H9 (cell line): ENCODE measurements at regions not wholly inside any gene's neighbourhood (a gene's known extent, or its start where the extent isn't known, plus 50 kb on each side); places are given as distances from the start of the nearest gene placed in this dataset.

Experiments
- DNase-seq: peaks from one replicate; pipeline ENCODE4 v3.0.0-alpha.2; 2017
- H2AFZ ChIP-seq: one replicate; pipeline ENCODE4 v1.6.1; 2013; ENCODE audit warnings: mild to moderate bottlenecking, low read length, control low read depth, moderate library complexity
- H2AK5ac ChIP-seq: 2 replicates; pipeline ENCODE4 v1.6.1; 2013; ENCODE audit warnings: low read length, control low read depth, mixed read lengths; ENCODE audit not compliant: insufficient read length
- H2BK120ac ChIP-seq: one replicate; pipeline ENCODE4 v1.6.1; 2013; ENCODE audit warnings: low read depth, mild to moderate bottlenecking, low read length, control low read depth, inconsistent platforms; ENCODE audit not compliant: poor library complexity, severe bottlenecking
- H2BK12ac ChIP-seq: 2 replicates; pipeline ENCODE4 v1.6.1; 2013; ENCODE audit warnings: low read length, control low read depth, mixed read lengths, low read depth; ENCODE audit not compliant: insufficient read length
- H2BK15ac ChIP-seq: 2 replicates; pipeline ENCODE4 v1.6.1; 2013; ENCODE audit warnings: low read depth, low read length, control low read depth
- H2BK20ac ChIP-seq: one replicate; pipeline ENCODE4 v1.6.1; 2013; ENCODE audit warnings: low read depth, mild to moderate bottlenecking, low read length, control low read depth, inconsistent platforms; ENCODE audit not compliant: poor library complexity, severe bottlenecking
- H2BK5ac ChIP-seq: 2 replicates; pipeline ENCODE4 v1.6.1; 2013; ENCODE audit warnings: low read length, control low read depth, mixed read lengths; ENCODE audit not compliant: insufficient read length
- H3K14ac ChIP-seq: 2 replicates; pipeline ENCODE4 v1.6.1; 2013; ENCODE audit warnings: low read length, control low read depth; ENCODE audit not compliant: insufficient read depth
- H3K18ac ChIP-seq: 2 replicates; pipeline ENCODE4 v1.6.1; 2013; ENCODE audit warnings: low read depth, mild to moderate bottlenecking, mixed read lengths, low read length, control low read depth; ENCODE audit not compliant: insufficient read length
- H3K23ac ChIP-seq: 2 replicates; pipeline ENCODE4 v1.6.1; 2013; ENCODE audit warnings: low read length, control low read depth, mixed read lengths, low read depth; ENCODE audit not compliant: insufficient read length
- H3K23me2 ChIP-seq: 2 replicates; pipeline ENCODE4 v1.6.1; 2013; ENCODE audit warnings: low read depth, mild to moderate bottlenecking, mixed read lengths, low read length, control low read depth; ENCODE audit not compliant: insufficient read length, poor library complexity, severe bottlenecking
- H3K27ac ChIP-seq: 2 replicates; pipeline ENCODE4 v1.5.1; 2013; ENCODE audit warnings: low read length, control low read depth, mixed read lengths, low read depth; ENCODE audit not compliant: insufficient read length
- H3K27me3 ChIP-seq: 2 replicates; pipeline ENCODE4 v1.6.1; 2013; ENCODE audit warnings: low read length, control low read depth, inconsistent platforms; ENCODE audit not compliant: insufficient read depth
- H3K4ac ChIP-seq: 2 replicates; pipeline ENCODE4 v1.6.1; 2013; ENCODE audit warnings: low read depth, mild to moderate bottlenecking, control low read depth, inconsistent platforms, low read length, moderate library complexity
- H3K4me1 ChIP-seq: 2 replicates; pipeline ENCODE4 v1.6.1; 2013; ENCODE audit warnings: low read length, control low read depth, inconsistent platforms; ENCODE audit not compliant: insufficient read depth
- H3K4me2 ChIP-seq: 2 replicates; pipeline ENCODE4 v1.6.1; 2013; ENCODE audit warnings: low read length, control low read depth, mixed read lengths; ENCODE audit not compliant: insufficient read length, insufficient read depth
- H3K56ac ChIP-seq: 2 replicates; pipeline ENCODE4 v1.6.1; 2013; ENCODE audit warnings: low read depth, mild to moderate bottlenecking, mixed read lengths, low read length, control low read depth; ENCODE audit not compliant: insufficient read length
- H3K79me1 ChIP-seq: 2 replicates; pipeline ENCODE4 v1.6.1; 2013; ENCODE audit warnings: low read depth, mild to moderate bottlenecking, moderate library complexity, low read length, control low read depth, inconsistent platforms; ENCODE audit not compliant: insufficient read depth, poor library complexity, severe bottlenecking
- H3K79me2 ChIP-seq: 2 replicates; pipeline ENCODE4 v1.6.1; 2013; ENCODE audit warnings: low read length, control low read depth, inconsistent platforms; ENCODE audit not compliant: insufficient read depth
- H3K9ac ChIP-seq: 2 replicates; pipeline ENCODE4 v1.6.1; 2013; ENCODE audit warnings: low read length, control low read depth, mixed read lengths; ENCODE audit not compliant: insufficient read length; ENCODE audit errors: extremely low read depth
- H3K9me3 ChIP-seq: one replicate; pipeline ENCODE4 v1.6.1; 2013; ENCODE audit warnings: low read depth, low read length, inconsistent platforms; ENCODE audit not compliant: control insufficient read depth
- H3T11ph ChIP-seq: one replicate; pipeline ENCODE4 v1.6.1; 2013; ENCODE audit warnings: mild to moderate bottlenecking, low read length, control low read depth, inconsistent platforms
- H4K20me1 ChIP-seq: one replicate; pipeline ENCODE4 v1.6.1; 2013; ENCODE audit not compliant: control insufficient read depth, insufficient read length, insufficient read depth
- H4K5ac ChIP-seq: 2 replicates; pipeline ENCODE4 v1.6.1; 2013; ENCODE audit warnings: low read depth, mild to moderate bottlenecking, mixed read lengths, low read length, control low read depth; ENCODE audit not compliant: insufficient read length
- H4K8ac ChIP-seq: replicated peaks from 2 replicates; pipeline ENCODE4 v1.6.1; 2013; ENCODE audit warnings: low read length, control low read depth, mixed read lengths, low read depth; ENCODE audit not compliant: insufficient read length
- H4K91ac ChIP-seq: 2 replicates; pipeline ENCODE4 v1.6.1; 2013; ENCODE audit warnings: low read depth, mild to moderate bottlenecking, moderate library complexity, mixed read lengths, low read length, control low read depth; ENCODE audit not compliant: insufficient read length
- H3K27ac Mint-ChIP-seq, 3 experiments: 2 replicates in 2 of 3; 3 replicates in 1 of 3; pipeline ENCODE4 v1.8.0; 2020 to 2021; ENCODE audit warnings: mixed read lengths in 3 of 3, mild to moderate bottlenecking in 1 of 3, moderate library complexity in 1 of 3
- H3K27me3 Mint-ChIP-seq: 2 replicates; pipeline ENCODE4 v1.8.0; 2021; ENCODE audit warnings: low read depth, mild to moderate bottlenecking, moderate library complexity, mixed read lengths
- H3K36me3 Mint-ChIP-seq, 3 experiments: 2 replicates in 2 of 3; 3 replicates in 1 of 3; pipeline ENCODE4 v1.8.0; 2020 to 2021; ENCODE audit warnings: low read depth in 3 of 3, mixed read lengths in 3 of 3; ENCODE audit not compliant: insufficient read depth in 1 of 3
- H3K4me1 Mint-ChIP-seq, 2 experiments: 2 replicates each; pipeline ENCODE4 v1.8.0; 2020; ENCODE audit warnings: mixed read lengths in 2 of 2
- H3K4me3 Mint-ChIP-seq, 2 experiments: 2 replicates in 1 of 2; 3 replicates in 1 of 2; pipeline ENCODE4 v1.8.0; 2020 to 2021; ENCODE audit warnings: mild to moderate bottlenecking in 2 of 2, mixed read lengths in 2 of 2, moderate library complexity in 1 of 2
- H3K9me3 Mint-ChIP-seq, 2 experiments: 2 replicates in 1 of 2; 3 replicates in 1 of 2; pipeline ENCODE4 v1.8.0; 2020; ENCODE audit warnings: mild to moderate bottlenecking in 2 of 2, mixed read lengths in 2 of 2, moderate library complexity in 1 of 2
- WGBS: extraction: QIAGEN DNeasy Blood & Tissue Kit; methylation state at CpG from one replicate; pipeline ENCODE4 v1.1.7; 2013; ENCODE audit warnings: missing lambda C conversion rate, low lambda C conversion rate, mixed read lengths; ENCODE audit not compliant: insufficient read length; ENCODE audit errors: extremely low coverage; 5-methylcytosine and 5-hydroxymethylcytosine counted together
- TF ChIP-seq, protein P1 (sequence below): fragments of 200-600 bp; sonication (generic); conservative IDR thresholded peaks from 3 replicates; pipeline ENCODE4 v1.8.0; 2021; ENCODE audit warnings: antibody characterized with exemption, mild to moderate bottlenecking

DNA sequence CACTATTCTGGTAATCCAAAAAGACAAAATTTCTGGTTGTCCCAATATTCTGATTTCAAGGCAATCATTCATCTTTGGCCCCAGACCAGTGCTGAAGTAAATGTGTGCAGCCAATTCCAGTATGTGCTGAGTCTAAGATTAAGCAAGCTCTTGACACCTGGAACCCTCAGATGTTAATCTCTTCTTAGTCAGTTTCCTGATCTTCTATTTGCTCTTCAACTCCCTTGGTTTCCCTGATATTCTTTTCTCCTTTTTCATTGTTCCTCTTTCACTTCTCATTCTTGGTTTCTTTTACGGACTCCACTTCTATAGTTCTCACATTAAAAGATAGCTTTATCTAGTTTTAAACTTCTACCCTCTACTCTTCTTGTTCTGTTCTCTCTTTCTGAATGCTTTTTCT, 445.7 kb upstream of the FANCL start:
- no peak overlapping the region for H3K23ac ChIP-seq
- TF ChIP-seq, protein P1, sequence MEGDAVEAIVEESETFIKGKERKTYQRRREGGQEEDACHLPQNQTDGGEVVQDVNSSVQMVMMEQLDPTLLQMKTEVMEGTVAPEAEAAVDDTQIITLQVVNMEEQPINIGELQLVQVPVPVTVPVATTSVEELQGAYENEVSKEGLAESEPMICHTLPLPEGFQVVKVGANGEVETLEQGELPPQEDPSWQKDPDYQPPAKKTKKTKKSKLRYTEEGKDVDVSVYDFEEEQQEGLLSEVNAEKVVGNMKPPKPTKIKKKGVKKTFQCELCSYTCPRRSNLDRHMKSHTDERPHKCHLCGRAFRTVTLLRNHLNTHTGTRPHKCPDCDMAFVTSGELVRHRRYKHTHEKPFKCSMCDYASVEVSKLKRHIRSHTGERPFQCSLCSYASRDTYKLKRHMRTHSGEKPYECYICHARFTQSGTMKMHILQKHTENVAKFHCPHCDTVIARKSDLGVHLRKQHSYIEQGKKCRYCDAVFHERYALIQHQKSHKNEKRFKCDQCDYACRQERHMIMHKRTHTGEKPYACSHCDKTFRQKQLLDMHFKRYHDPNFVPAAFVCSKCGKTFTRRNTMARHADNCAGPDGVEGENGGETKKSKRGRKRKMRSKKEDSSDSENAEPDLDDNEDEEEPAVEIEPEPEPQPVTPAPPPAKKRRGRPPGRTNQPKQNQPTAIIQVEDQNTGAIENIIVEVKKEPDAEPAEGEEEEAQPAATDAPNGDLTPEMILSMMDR: no peak
- peaks cover 0 to 3% (median 2%) of the 10 kb centered on the region in 3 experiments; a peak in 1 of 7 replicates for H3K36me3 Mint-ChIP-seq
- H3K27ac ChIP-seq: no peak overlapping the region
- no peak overlapping the region for H4K5ac ChIP-seq
- H3K9ac ChIP-seq: no peak overlapping the region
- no peaks in the 10 kb centered on the region for H3K23me2 ChIP-seq
- H3K9me3 ChIP-seq: no peaks in the 10 kb centered on the region
- H3K27me3 ChIP-seq: no peaks in the 10 kb centered on the region
- no peak overlapping the region for H3K4me2 ChIP-seq
- H2AK5ac ChIP-seq: no peak overlapping the region
- no peak overlapping the region for H2BK12ac ChIP-seq
- peaks cover 0 to 8% of the 10 kb centered on the region in 2 experiments; a peak in 4 of 5 replicates for H3K9me3 Mint-ChIP-seq
- no CpG with 5 or more reads among the region's 1 CpG for WGBS
- H3K4ac ChIP-seq: no peak overlapping the region
- H2AFZ ChIP-seq: no peak overlapping the region
- no peaks in the 10 kb centered on the region for H4K20me1 ChIP-seq
- no peak overlapping the region for H4K91ac ChIP-seq
- H3K56ac ChIP-seq: no peak overlapping the region
- H3K4me3 Mint-ChIP-seq: no peak overlapping the region
- no peak overlapping the region for H3T11ph ChIP-seq
- H3K14ac ChIP-seq: no peak overlapping the region
- no peak overlapping the region for H3K18ac ChIP-seq
- no peaks in the 10 kb centered on the region for H3K4me1 ChIP-seq
- no peak overlapping the region for H2BK15ac ChIP-seq
- no peak overlapping the region for H4K8ac ChIP-seq
- H3K79me1 ChIP-seq: no peaks in the 10 kb centered on the region
- H3K27ac Mint-ChIP-seq: no peak overlapping the region
- H3K79me2 ChIP-seq: no peaks in the 10 kb centered on the region
- H2BK120ac ChIP-seq: no peak overlapping the region
- no peak overlapping the region for H2BK5ac ChIP-seq
- no peaks in the 10 kb centered on the region for H3K27me3 Mint-ChIP-seq
- peaks cover 8 to 12% of the 10 kb centered on the region in 2 experiments for H3K4me1 Mint-ChIP-seq
- no peak overlapping the region for H2BK20ac ChIP-seq
- no peak for DNase-seq
